ENCODE measurements at regions not wholly inside any gene's neighbourhood (a gene's known extent, or its start where the extent isn't known, plus 50 kb on each side); places are given as distances from the start of the nearest gene placed in this dataset.

- FAIRE-seq (no peak), DNase-seq (ENCODE audit: low read depth, low spot score) (no peak), ATAC-seq (no peak)
- H3K4me2 ChIP-seq (ENCODE audit: control insufficient read depth, insufficient read depth) = no peak overlapping the region
- no peaks in the 10 kb centered on the region for H3K36me3 ChIP-seq (ENCODE audit: control insufficient read depth in 2 of 2, insufficient read depth in 2 of 2, low read length in 1 of 2)
- no peaks in the 10 kb centered on the region for H4K20me1 ChIP-seq (ENCODE audit: control insufficient read depth, insufficient read depth)
- TF ChIP-seq RUNX3 (IDR thresholded peaks at IDR 0.05; ENCODE audit: low read length) (no peak), DPF2 (IDR thresholded peaks at IDR 0.05) (no peak), SMAD1 (IDR thresholded peaks at IDR 0.05; ENCODE audit: low read depth, partially characterized antibody) (no peak)
- TF ChIP-seq, protein P1, sequence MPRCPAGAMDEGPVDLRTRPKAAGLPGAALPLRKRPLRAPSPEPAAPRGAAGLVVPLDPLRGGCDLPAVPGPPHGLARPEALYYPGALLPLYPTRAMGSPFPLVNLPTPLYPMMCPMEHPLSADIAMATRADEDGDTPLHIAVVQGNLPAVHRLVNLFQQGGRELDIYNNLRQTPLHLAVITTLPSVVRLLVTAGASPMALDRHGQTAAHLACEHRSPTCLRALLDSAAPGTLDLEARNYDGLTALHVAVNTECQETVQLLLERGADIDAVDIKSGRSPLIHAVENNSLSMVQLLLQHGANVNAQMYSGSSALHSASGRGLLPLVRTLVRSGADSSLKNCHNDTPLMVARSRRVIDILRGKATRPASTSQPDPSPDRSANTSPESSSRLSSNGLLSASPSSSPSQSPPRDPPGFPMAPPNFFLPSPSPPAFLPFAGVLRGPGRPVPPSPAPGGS (IDR thresholded peaks at IDR 0.05; ENCODE audit: borderline replicate concordance, insufficient read depth, low read depth, low read length, poor library complexity, severe bottlenecking) = no peak
- TF ChIP-seq, protein P2, sequence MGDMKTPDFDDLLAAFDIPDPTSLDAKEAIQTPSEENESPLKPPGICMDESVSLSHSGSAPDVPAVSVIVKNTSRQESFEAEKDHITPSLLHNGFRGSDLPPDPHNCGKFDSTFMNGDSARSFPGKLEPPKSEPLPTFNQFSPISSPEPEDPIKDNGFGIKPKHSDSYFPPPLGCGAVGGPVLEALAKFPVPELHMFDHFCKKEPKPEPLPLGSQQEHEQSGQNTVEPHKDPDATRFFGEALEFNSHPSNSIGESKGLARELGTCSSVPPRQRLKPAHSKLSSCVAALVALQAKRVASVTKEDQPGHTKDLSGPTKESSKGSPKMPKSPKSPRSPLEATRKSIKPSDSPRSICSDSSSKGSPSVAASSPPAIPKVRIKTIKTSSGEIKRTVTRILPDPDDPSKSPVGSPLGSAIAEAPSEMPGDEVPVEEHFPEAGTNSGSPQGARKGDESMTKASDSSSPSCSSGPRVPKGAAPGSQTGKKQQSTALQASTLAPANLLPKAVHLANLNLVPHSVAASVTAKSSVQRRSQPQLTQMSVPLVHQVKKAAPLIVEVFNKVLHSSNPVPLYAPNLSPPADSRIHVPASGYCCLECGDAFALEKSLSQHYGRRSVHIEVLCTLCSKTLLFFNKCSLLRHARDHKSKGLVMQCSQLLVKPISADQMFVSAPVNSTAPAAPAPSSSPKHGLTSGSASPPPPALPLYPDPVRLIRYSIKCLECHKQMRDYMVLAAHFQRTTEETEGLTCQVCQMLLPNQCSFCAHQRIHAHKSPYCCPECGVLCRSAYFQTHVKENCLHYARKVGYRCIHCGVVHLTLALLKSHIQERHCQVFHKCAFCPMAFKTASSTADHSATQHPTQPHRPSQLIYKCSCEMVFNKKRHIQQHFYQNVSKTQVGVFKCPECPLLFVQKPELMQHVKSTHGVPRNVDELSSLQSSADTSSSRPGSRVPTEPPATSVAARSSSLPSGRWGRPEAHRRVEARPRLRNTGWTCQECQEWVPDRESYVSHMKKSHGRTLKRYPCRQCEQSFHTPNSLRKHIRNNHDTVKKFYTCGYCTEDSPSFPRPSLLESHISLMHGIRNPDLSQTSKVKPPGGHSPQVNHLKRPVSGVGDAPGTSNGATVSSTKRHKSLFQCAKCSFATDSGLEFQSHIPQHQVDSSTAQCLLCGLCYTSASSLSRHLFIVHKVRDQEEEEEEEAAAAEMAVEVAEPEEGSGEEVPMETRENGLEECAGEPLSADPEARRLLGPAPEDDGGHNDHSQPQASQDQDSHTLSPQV (IDR thresholded peaks at IDR 0.05) = no peak
- H2AFZ ChIP-seq (ENCODE audit: control insufficient read depth, low read depth, low read length) = no peak overlapping the region
- H3K4me1 ChIP-seq (ENCODE audit: control insufficient read depth, insufficient read depth, low read length) = no peaks in the 10 kb centered on the region
- in situ Hi-C loops (cut with MboI) (no loop called here), intact Hi-C loops (cut with micrococcal nuclease; ENCODE audit: unreplicated experiment) (no loop called here)
- 5% methylated on average over 5 of the region's 5 CpGs for WGBS (ENCODE audit: insufficient coverage, insufficient replicate concordance, low lambda C conversion rate, missing lambda C conversion rate)
- ChIA-PET CTCF (no interaction called here), RAD21 (ENCODE audit: unreplicated experiment) (no interaction called here), SMC1A (ENCODE audit: uncharacterized antibody, unreplicated experiment) (no interaction called here), POLR2A (no interaction called here)
- no peaks in the 10 kb centered on the region for H3K27me3 ChIP-seq (replicated peaks in 1 of 2; ENCODE audit: control insufficient read depth in 2 of 2, insufficient read depth in 2 of 2, low read length in 1 of 2)
- BruUV-seq (replicated peaks) = no TSS peak
- no peak overlapping the region for H3K4me3 ChIP-seq
- H3K9ac ChIP-seq (ENCODE audit: control insufficient read depth, insufficient read depth, low read length) = no peak overlapping the region
- H3K79me2 ChIP-seq (ENCODE audit: control insufficient read depth, insufficient read depth, low read length) = no peaks in the 10 kb centered on the region
- H3K27ac ChIP-seq (ENCODE audit: control insufficient read depth, insufficient read depth) = no peak overlapping the region
- no peaks in the 10 kb centered on the region for H3K9me3 ChIP-seq (replicated peaks; ENCODE audit: control insufficient read depth, insufficient read depth, low read length)
Measured at GRCh38 chr7:13790611-13791010, 198.9 kb downstream of the ETV1 start.

Data from GM12878 (cell line).